Right kidney (tissue), 1 donor: ENCODE measurements at regions not wholly inside any gene's neighbourhood (a gene's known extent, or its start where the extent isn't known, plus 50 kb on each side); places are given as distances from the start of the nearest gene placed in this dataset.

Source experiments
- DNase-seq: peaks from one replicate; pipeline ENCODE4 v3.0.0-alpha.2; 2016

GRCh38 chr14:61107869-61108493 is 126.9 kb downstream of the SLC38A6 start:
- no peak for DNase-seq

GRCh38 chr14:61106959-61107641 is 126.1 kb downstream of the SLC38A6 start:
- no peak for DNase-seq

GRCh38 chr14:61106271-61106958 is 125.4 kb downstream of the SLC38A6 start:
- no peak for DNase-seq

- DNase-seq: no peak
Observed at GRCh38 chr14:61104358-61104757, 123.3 kb downstream of the SLC38A6 start.

GRCh38 chr14:61103541-61104339 is 122.7 kb downstream of the SLC38A6 start:
- no peak for DNase-seq

- DNase-seq: no peak
Observed at GRCh38 chr14:61102549-61103466, 121.8 kb downstream of the SLC38A6 start.
